ENCODE measurements at regions not wholly inside any gene's neighbourhood (a gene's known extent, or its start where the extent isn't known, plus 50 kb on each side); places are given as distances from the start of the nearest gene placed in this dataset.

- TF ChIP-seq CTCF (IDR thresholded peaks at IDR 0.05; ENCODE audit: poor library complexity, severe bottlenecking) (no peak), EZH2 (IDR thresholded peaks at IDR 0.05; ENCODE audit: borderline replicate concordance, insufficient read depth, low read length, poor library complexity, severe bottlenecking) (no peak), MXI1 (conservative IDR thresholded peaks at IDR 0.05; ENCODE audit: poor library complexity, severe bottlenecking) (no peak)
- TF ChIP-seq, protein P1, sequence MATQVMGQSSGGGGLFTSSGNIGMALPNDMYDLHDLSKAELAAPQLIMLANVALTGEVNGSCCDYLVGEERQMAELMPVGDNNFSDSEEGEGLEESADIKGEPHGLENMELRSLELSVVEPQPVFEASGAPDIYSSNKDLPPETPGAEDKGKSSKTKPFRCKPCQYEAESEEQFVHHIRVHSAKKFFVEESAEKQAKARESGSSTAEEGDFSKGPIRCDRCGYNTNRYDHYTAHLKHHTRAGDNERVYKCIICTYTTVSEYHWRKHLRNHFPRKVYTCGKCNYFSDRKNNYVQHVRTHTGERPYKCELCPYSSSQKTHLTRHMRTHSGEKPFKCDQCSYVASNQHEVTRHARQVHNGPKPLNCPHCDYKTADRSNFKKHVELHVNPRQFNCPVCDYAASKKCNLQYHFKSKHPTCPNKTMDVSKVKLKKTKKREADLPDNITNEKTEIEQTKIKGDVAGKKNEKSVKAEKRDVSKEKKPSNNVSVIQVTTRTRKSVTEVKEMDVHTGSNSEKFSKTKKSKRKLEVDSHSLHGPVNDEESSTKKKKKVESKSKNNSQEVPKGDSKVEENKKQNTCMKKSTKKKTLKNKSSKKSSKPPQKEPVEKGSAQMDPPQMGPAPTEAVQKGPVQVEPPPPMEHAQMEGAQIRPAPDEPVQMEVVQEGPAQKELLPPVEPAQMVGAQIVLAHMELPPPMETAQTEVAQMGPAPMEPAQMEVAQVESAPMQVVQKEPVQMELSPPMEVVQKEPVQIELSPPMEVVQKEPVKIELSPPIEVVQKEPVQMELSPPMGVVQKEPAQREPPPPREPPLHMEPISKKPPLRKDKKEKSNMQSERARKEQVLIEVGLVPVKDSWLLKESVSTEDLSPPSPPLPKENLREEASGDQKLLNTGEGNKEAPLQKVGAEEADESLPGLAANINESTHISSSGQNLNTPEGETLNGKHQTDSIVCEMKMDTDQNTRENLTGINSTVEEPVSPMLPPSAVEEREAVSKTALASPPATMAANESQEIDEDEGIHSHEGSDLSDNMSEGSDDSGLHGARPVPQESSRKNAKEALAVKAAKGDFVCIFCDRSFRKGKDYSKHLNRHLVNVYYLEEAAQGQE (IDR thresholded peaks at IDR 0.05; ENCODE audit: borderline replicate concordance): no peak
Measured at GRCh38 chr2:104420953-104421352, 433.0 kb upstream of the POU3F3 start.
